HG03432 (cell line): ENCODE measurements at regions not wholly inside any gene's neighbourhood (a gene's known extent, or its start where the extent isn't known, plus 50 kb on each side); places are given as distances from the start of the nearest gene placed in this dataset.
"Not testable (repeated sequence)": the region's sequence is repeated elsewhere in the genome, so short reads cannot be mapped to it uniquely, and the experiment has no call there.

Experiments used
- ATAC-seq: cut with Tn5 transposase; IDR thresholded peaks from one replicate; pipeline ENCODE4 v1.9.1; 2021; ENCODE audit warnings: mild to moderate bottlenecking, moderate library complexity; ENCODE audit not compliant: unreplicated experiment

- ATAC-seq: no peak
These were observed 196.0 kb upstream of the FZD8 start for GRCh38 chr10:35838054-35838453.

DNA sequence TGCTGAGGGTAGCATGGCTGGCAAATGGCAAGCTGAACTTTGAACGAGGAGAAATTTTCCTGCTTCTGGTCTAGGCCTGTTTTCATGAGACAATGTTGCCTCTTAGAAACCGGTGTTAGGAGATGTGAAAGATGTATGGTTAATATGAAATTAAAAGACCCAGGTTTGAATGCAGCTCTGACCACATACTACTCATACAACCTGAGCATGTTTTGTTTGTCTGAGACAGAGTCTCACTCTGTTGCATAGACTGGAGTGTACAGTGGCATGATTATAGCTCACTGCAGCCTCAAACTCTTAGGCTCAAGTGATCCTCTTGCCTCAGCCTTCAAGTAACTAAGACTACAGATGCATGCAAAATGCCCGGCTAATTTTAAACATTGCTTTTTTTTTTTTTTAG is 193.4 kb upstream of the FZD8 start:
- no peak for ATAC-seq

GRCh38 chr10:35834877-35835494 is 192.9 kb upstream of the FZD8 start:
- ATAC-seq: no peak

- ATAC-seq: no peak
These were observed 185.7 kb upstream of the FZD8 start for GRCh38 chr10:35827783-35828182.

- no peak for ATAC-seq
These were observed 182.6 kb upstream of the FZD8 start for GRCh38 chr10:35824704-35825103.

DNA sequence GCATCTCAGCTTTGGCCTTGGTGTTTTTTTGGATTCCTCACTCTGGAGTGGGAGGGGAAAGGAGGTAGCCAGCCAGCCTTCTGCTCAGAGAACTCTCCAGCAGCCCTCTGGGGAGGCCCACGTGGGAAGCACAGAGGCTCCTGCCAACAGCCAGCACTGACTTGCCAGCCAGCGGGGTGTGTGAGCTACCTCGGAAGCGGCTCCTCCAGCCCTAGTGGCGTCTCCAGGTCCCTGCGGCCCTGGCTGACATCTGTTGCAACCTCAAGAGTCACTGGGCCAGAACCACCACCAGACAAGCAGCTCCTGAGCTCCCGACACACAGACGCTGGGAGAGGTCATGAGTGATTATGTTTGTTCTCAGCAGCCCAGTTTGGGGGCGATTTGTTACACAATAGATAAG is 180.2 kb upstream of the FZD8 start:
- ATAC-seq: peak; percentile 53

DNA sequence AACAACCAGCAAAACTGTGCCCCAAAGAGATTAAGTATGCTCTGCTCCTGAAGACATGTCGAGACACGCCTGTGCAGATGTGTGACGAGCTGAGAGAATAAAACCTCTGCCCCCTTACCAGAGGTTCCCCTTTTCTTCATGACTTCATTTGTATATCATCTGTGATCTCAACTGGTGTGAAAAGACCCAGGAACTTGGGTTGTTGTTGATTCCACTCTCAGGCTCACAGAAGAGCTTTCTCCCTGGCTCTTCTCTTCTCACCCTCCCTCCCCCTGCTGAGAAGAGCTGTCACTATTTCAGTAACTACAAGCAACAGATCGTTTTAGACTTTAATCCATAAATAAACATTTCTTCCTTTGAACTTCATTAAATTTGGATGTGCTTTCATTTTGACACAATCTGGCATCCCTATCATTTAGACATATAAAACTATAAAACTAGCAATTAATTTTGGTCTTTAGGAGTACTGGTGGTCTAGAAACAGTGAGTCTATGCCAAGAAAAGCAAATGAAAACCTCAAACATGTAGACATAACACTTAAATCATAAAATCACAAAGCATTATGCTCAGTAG is 179.3 kb upstream of the FZD8 start:
- ATAC-seq: peak; percentile 88

DNA sequence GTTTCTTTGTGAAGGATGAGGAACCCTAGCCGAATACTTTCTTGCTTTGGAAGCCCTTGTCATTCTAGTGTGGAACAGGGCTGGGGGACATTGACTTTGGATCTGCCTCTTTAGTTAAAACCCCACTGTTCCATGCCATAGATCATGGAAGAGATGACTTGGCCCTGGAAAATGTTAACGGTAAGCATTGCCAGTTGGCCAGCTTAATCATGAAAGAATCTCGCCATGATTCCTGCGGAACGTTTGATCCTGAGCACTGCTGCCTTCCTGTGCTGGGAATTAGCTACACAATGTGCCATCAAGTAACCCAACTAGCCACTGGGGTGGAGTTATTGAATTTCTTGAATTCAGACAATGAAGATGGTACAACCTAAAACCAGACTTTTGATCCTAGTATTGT is 177.6 kb upstream of the FZD8 start:
- no peak for ATAC-seq

DNA sequence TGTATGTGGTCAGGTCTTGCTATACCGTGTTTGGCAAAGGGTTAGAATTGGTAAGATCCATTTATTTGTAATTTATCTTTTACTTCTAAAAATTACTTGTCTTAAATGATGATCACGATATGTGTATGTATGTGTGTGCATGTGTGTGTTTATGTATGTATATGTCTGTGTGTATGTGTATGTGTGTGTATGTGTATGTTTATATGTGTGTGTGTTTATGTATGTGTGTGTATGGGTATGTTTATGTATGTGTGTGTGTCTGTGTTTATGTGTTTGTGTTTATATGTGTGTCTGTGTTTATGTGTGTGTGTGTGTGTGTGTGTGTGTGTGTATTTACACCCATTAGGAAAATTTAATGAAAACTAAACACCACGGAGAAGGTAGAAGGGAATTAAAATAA is 176.9 kb upstream of the FZD8 start:
- no peak for ATAC-seq

- not testable (repeated sequence) for ATAC-seq
These were observed 175.0 kb upstream of the FZD8 start for GRCh38 chr10:35817109-35817508.

GRCh38 chr10:35813219-35813618 is 171.1 kb upstream of the FZD8 start:
- no peak for ATAC-seq

DNA sequence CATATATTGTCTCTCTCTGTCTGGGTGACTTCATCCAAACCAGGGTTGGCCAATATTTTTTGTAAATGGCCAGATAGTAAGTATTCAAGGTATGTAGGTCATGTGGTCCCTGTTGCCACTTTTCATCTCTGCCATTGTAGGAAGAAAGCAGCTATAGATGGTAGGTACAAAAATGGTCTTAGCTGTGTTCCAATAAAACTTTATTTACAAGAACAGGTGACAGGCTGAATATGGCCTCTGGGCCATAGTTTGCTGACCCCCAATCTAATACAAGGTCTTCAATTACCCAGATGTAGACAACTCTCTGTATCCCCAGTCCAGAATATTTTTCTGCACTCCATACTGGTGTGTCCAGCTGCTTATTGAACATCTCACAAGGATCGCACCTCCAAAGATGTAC is 166.2 kb upstream of the FZD8 start:
- no peak for ATAC-seq

DNA sequence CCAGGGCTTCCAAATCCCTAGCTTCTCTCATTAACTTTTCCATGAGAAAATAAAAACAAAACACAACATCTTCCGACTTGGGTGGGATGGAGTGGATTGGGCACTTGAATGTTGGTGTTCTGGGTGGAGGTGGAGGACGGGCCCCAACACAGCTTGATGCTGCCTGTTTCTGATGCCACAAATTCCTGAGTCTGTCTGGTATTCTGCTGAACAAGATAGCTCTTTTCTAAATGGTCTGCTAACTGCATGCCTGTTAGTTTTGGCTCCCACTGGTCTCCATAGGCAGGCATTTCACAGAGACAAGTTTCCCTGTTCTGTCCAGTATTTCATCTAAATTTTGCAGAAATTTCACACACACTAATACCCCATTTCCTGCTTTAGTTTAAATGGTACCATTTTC is 160.9 kb upstream of the FZD8 start:
- ATAC-seq: no peak

- ATAC-seq: no peak
These were observed 155.1 kb upstream of the FZD8 start for GRCh38 chr10:35797187-35797586.

DNA sequence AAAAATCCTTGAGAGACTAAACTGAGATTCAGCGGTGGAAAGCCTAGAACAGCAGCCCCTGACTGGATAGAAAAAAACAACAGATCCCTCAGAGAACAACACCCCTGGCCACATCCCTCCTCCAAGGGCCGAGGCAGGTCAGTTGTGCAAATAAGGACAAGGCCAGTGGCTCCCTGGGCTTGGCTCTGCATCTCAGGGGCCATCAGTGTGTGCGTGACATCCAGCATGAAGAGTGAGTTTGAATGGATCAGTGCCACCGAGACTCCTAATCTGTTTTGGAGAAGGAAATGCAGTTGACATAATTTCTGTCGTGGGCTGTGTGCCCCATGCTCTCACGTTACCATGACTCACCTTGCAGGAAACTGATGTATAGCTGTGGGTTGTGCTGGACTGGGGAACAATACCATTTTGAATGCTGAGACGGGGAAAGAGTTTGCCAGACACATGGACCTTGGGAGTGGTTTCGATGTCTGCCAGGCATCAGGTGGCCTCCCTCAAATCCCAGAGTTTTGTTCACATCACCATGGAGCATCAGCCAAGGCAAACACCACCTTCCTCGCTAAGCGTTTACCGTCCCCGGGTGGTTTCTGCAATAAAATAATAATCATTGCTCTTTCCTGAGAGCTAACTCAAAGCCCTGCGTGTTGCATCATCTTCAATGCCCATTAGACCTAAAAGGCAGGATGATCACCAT is 153.2 kb upstream of the FZD8 start:
- no peak for ATAC-seq

GRCh38 chr10:35794703-35795102 is 152.6 kb upstream of the FZD8 start:
- no peak for ATAC-seq

GRCh38 chr10:35792291-35792690 is 150.2 kb upstream of the FZD8 start:
- ATAC-seq: no peak

GRCh38 chr10:35789996-35790395 is 147.9 kb upstream of the FZD8 start:
- ATAC-seq: no peak

DNA sequence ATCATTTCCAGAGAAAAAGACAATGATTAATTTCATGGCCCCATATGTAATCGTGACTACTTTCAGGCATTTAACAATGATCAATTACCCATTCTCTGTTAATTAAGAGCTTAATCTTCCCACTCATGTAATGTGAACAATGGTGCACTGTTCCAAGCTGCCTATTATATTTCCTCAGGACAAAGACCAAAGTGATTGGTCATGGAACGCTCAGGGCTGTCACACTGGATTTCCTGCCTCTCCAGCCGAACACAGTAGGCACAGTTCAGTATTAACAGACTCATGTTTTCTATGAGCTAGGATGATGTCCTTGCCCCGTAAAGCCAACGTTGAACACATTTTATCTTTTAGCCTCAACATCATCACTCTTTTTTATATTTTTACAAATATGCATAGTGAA is 142.7 kb upstream of the FZD8 start:
- no peak for ATAC-seq

GRCh38 chr10:35783305-35783838 is 141.3 kb upstream of the FZD8 start:
- no peak for ATAC-seq

GRCh38 chr10:35781643-35782035 is 139.5 kb upstream of the FZD8 start:
- ATAC-seq: no peak

DNA sequence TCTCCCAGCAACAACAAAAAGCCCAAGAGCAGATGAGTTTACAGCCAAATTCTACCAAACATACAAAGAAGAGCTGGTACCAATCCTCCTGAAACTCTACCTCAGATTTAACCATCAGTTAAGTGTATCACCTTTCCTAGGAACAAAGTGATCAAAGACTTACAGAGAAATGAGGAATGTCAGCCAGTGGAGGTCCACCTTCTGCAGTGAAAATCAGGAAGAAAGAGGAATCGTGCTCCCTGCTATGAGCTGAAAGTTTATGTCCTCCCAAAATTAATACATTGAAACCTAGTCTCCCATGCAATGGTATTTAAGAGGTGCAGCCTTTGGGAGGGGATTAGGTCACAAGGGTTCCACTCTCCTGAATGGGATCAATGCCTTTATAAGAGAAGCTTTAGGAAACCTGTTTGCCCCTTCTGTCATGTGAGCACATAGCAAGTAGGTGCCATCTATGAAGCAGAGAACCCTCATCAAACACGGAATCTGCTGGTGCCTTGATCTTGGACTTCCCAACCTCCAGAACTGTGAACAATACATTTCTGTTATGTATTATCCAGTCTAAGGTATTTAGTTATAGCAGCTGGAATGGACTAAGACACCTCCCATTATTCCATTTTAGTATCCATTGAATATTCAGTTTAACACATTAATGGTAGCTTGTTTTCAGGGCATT is 139.0 kb upstream of the FZD8 start:
- ATAC-seq: no peak
